ENCODE measurements at regions not wholly inside any gene's neighbourhood (a gene's known extent, or its start where the extent isn't known, plus 50 kb on each side); places are given as distances from the start of the nearest gene placed in this dataset.

DNA sequence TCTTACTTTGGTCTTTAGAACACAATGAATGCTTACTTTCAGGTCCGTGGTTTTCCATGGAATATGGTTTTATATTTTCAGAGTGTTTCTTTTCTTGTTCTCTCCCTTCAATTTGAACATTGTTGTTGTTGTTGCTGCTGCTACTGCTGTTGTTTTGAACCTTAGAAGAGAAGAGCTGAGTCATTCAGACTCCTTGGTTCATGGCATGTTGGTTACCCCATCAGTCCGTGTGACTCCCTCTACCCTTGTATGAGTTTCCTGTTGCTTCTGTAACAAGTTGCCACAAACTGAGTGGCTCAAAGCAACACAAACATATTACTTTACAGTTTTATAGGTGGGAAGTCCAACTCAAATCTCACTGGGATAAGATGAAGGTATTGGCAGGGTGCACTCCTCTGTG lies 511.0 kb downstream of the INSC start:
- no peak for DNase-seq

DNA sequence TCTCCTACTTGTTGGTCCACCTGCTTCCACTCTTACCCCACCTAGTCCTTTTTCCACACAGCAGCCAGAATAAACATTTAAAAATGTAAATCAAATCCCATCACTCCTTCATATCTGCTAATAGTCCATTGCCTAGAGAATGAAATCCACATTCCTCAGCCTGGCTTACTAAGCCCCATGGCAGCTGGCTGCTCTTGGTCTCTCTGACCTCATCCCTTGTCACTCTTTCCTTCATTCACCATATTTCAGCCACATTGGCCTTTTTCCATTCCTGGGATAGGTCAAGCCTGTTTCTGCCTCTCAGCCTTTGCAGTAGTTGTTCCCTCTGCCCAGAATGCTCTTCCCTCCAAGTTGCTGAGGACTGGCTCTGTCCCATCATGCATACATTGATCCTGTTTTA lies 512.8 kb downstream of the INSC start:
- DNase-seq = no peak

DNA sequence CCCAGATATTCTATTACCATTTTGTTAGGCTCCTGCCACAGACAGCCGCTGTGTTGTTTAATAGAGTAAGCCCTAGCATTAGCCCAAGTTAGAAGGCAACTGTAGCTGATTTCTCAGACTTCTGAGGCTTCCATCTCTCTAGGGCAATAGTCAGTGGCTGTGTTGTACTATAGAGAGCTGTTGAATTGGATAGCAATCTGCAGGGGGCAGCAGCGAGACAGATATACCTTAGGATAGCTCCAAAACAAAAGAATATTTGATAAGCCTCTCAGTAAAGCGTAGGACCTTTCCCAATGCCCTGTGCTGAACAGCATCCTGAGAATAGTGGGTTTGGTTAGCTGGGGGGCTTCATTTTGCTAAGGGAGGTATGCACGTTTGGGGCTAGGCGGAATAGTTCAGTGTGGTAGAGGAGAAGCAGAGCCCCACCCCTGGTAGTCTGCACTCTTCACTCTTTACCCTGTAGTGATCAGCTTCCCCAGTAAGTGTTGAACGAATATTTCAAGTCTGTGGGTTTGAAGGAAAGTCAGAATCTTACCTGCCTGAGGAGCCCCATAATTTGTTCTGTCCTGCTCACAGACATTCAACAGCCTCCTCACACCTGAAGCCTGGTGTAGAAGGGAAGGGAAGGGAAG lies 515.1 kb downstream of the INSC start:
- peak in 1 of 2 experiments; percentile 6 for DNase-seq

DNA sequence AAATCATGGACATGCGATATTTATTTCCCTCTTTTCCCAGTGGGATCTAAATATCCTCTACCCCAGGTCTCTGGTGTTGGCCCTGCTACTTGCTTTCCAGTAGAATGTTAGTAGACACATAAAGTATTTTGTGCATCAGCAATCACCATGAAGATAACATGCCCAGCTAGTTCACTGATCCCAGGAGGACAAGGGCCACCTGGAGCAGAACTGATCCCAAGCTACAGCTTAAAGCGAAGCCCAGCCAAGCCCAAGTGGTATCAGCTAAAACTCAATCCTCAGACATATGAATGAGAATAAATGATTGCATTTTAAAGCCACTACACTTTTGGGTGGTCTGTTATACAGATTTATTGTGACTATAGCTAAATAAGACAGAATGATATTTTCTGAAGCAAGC lies 516.2 kb downstream of the INSC start:
- DNase-seq = no peak

DNA sequence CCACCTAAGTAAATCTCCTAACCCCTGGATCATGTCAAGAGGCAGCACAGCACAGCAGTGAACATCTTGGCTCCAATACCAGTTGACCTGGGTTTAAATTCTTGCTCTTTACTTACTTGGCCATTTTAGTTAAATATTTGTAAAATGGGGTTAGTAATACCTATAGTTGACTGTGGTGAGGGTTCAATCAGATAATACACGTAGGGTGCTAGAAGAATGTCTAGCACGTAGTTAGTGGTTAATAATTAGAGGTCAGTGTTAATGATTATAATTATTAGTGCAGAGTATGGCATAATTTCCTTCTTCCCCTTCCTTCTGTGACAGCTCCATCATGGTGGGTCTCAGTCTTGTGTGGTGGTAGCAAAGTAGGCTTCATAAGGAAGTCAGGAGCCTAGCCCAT lies 520.8 kb downstream of the INSC start:
- DNase-seq = no peak

DNA sequence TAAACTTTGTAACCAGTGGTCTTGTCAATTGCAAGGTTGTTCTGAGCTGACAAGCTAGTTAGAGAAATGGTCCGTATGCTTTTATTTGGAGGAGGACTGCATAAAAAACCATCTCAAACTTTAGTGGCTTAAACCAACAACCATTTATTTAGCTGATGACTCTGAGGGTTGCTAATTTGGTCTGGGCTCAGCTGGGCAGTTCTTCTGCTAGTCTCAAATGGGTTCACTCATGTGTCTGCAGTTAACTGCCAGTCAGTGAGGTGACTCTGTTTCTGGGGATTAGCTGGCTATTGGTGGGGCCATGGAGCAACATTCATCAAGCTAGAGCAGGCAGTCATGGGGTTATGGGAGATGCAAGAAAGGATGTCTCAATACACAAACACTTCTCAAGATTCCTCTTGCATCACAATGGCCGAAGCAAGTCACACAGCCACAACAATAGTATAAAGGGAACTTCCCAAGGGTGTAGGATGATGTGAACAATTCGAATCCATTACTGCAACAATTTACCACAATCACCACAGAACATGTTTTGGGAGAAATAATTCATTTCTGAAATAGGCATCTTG lies 521.9 kb downstream of the INSC start:
- DNase-seq = no peak

DNA sequence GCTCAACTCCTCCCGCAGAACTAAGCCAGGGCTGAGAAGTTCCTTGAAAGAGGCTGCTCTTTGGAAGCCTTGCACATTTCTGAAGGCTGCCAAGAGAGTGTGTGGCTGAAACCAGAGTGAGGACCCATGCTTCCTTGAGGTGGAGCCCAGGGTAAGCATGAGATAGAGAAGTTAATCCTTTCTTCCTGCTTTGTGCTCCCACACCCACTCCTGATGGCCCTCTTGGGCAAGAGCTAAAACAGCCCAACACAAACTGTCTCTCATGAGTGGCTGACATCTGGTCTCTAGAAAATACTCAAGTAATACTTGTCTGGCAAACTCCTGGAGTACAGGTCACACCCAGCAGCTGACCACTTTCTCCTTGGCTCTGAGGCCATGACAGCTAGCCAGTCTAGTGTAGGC lies 523.7 kb downstream of the INSC start:
- DNase-seq = peak in 1 of 2 experiments; percentile 17

DNA sequence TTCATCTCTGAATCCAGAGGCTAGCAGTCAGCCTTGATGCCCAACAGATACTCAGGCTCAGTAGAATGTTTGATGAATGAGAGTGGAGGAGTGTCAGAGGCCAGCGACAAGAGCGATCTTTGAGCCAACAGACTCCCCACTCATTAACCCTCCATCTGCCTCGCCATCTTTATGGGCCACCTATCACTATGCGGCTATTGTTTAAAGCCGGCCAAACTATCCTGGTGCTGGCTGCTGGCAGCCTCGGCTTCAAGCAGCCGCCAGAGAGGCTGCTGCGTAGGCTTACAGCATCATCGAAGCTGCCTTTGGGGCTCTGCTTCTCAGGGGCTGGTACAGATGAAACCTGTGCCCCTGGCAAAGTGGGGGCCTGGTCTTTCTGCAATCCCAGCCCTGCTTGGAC lies 525.6 kb downstream of the INSC start:
- DNase-seq = peak; percentile 76 to 85

DNA sequence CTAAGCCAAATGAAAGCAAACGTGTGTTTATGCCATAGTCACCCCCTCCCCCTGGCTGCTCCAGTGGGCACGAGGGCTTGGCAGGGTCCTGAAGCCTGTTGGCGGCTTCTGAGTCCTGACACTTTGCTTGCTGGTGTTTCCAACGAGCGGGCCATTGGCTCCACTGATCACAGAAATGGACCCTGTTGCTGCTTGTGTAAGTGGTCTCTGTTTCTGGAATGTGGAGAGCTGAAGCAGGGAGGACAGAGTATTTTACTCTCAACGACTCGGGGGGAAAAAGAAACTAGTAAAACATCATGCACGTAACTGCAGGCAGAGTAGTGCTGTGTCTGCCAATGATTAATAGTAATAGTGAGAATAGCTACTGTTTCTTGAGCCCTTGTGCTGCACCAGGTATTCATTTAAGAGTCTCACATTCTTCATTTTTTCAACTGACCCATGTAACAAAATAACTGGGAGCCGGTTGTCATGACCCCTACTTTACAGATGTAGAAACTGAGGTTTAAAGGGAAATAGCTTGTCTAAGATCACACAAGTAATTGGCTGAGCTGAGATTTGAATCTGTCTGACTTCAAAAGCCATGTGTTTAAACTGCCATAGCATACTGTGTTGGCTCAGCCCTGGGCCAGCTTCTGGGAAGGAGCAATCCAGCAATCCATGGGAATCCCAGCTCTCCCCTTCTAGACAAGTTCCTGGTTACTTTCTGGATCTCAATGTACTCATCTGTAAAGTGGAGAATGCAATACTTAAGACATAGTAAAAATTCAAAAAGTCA lies 526.7 kb downstream of the INSC start:
- peak; percentile 11 to 49 for DNase-seq

DNA sequence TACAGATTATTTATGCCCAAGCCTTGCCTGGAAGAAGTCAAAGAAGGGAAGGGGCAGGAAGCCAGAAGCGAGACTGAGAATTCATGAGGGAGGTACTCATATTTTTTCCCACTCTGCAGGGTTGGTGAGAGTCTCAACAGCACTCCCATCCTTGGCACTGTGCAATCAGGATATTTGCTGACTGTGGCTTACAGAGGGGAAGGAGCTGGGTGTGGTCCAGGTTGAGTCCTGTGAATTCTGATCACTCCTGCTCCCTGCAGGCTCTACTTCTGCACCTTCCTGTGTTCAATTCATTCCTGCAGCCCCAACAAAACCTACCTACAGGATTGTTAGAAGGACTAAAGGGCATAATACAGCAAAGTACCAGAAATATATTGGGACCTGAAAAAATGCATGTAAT lies 530.5 kb downstream of the INSC start:
- DNase-seq = no peak

DNA sequence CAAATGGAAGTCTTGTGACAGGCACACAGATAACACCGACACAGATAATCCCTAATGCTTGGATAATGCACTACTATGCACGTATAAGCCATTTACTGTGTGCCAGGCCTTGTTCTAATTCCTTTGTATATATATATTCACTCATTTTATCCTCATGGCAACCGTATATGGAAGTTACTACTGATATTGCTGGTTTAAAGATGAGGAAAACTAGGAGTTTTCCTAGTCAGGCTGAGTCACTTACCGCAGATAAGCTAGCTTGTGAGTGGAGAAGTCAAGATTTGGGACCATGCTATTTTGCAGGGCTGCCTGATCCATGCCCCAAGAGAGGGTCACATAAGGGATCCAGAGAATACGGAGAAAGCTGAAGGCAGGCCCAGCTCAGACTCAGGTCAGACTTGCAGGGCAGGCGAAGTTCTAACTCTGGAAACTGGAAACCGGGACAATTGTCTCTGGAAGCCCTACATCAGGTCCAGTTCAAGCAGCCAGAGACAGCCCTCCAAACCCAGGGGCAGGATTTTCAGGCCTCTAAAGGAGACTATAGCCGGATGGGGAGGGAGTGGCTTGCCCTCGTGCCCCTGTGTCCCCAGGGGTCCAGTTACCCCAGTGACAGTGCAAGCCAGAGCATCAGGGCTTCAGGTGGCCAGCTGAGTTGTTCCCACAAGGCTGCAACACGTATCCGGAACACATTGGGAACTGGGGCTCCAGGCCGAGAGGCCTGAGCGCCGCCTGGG lies 534.8 kb downstream of the INSC start:
- no peak for DNase-seq

DNA sequence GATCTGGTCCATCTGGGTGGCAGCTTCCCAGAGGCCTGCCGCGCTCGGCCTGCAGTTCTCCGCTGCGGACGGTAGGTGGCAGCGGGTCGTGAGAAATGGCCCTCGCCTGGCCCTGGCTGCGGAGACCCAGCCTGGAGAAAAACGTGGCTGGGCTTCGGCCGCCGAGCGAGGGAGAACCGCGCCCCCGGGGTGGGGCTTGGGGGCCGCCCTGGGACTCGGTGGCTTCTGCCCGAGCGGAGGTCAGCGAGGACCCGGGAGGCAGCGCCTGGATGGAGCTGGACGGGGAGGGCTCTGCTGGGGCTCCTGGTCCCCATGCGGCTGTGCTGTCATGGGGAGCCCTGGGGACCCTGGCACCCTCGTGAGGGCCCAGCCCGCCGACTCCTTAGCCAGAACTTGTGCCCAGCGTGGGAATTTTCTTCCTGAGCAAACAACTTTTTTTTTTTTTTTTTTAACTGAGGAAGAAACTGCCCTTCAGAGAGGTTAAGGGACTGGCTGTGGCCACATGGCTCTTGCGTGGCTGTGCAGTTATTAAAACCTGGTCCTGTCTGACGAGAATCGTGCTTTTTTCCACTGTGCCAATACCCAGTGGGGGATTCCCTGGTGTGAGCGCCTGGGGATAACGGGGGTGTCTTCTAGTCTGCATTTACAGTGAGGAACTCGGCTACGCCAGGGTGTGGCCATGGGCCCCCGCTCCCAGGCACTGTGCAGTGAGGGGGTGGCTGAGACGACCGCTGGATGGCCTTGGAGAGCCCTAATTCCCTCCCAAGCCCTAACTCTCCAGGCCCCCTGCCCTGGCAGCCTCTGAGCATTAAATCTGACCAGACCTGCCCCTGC lies 535.6 kb downstream of the INSC start:
- peak; percentile 82 to 88 for DNase-seq

DNA sequence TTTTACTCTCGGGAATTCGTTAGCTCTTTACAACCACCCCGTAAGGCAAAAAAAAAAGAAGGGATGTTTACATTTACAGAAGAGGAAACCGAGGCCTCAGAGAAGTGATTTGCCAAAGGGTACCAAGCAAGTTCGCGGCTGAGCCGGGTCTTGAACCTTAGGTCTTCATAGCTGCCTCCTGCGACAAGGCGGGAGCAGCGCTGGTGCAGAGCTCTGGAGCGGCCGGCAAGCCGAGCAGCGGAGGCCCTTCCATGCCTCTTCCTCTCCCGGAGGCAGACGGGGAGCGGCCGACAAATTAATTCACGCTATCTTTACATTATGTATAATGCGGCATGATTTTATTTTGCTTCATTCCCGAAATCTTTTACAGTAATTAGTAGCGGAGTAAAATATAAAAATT lies 536.3 kb downstream of the INSC start:
- DNase-seq = no peak

DNA sequence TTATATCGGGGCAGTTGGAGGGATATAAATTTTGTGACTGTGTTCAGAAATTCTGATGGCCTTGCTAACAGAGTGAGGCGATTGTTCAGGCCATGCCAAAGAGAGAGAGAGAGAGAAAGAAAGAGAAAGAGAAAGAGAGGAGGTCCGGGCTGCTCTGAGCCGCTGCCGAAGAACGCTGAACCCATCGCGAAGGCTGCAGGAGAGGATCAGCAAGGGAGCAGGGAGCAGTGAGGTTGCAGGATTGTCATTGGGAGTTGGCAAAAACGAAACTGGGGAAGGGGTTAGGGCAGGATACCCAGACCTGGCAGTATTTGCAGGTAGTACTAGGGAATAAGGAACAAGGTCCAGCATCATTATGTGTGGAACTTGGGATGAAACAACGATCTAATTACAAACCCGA lies 537.1 kb downstream of the INSC start:
- no peak for DNase-seq

DNA sequence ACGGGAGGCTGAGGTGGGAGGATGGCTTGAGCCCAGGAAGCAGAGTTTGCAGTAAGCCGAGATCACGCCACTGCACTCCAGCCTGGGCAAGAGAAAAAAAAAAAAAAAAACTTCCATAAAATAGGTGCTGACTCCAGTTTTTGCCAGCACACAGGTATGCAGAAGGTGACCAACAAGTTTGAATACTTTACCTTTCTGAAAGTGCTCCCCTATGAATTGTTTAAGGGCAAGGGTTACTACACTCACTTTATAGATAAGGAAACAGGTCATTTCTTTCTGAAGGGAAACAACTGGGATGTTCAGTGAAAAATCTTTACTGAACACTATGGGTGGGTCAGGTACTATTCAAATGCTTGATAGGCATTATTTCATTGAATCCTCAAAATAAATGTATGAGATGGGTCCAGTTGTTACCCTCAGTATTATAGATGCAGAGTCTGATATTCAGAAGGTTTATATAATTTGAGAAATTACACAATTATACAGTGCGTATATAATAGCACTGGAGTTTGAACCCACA lies 538.5 kb downstream of the INSC start:
- no peak for DNase-seq

DNA sequence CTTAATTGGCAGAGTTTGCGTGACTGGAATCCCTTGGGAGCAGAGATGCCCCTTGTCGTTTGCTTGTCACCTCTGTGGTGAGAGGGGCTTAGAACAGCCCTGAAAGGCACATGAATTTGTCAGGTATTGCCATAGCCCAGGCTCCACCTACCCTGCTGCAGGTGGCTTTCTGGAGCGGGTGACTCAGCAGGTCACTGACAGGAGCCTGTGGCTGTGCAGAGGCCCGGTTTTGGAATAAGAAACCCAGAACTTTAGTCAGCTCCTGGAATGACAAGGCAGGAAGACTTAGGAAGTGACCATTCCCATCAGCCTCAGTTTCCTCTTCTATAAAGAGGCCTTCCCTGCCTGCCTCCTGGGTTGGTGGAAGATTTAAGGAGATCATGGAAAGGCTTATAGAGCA lies 539.7 kb downstream of the INSC start:
- DNase-seq = no peak

DNA sequence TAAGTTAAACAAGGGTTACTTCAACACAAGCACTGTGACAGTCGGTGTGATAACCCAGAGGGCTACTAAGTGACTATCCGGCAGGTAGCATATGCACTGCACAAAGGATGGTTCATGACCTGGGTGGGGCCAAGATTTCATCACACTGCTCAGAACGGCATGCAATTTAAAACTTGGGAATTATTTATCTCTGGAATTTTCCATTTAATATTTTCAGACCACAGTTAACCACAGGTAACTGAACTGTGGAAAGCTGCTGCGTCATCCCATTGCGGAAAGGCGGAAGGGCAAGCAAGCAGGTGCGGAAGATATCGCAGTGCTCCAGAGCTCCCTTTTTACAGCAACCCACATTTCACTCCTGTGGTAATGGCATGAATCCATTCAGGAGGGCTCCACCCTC lies 540.8 kb downstream of the INSC start:
- no peak for DNase-seq

DNA sequence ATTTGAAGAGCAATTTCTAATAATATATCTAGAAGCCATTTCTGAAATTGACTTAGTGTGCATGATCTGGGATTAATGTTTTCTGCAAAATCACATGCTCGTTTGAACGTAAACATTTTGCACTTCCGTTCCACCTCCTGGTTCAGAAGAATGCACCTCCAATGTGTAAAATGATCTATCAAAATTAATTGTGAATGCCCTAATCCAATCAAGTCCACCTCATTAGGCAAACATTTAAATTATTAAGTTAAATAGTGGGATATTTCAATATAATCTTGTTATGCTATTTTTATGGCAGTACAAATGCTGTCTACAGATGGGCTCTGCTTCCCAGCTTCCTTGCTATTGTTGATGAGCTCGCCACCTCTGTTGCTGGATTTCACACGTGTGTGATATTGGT lies 542.5 kb downstream of the INSC start:
- peak in 1 of 2 experiments; percentile 6 for DNase-seq

DNA sequence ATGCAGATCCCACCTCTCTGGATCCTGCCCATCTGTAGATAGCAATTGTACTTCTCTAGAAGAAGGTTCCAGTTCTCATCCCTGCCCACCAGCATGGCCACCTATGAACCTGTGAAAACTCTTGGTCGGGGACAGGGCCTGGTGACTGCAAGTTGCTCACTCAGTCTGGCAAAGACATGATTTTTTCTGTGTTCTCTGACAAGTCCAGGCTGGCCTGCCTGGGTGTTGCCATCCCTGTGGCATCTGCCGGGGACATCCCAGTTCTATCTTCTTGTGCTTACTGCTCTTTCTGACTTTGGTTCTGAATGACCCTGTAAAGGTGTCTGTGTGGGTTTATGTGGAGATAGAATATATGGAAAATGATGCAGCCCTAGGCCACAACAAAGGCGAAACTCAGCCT lies 545.8 kb downstream of the INSC start:
- DNase-seq = no peak

DNA sequence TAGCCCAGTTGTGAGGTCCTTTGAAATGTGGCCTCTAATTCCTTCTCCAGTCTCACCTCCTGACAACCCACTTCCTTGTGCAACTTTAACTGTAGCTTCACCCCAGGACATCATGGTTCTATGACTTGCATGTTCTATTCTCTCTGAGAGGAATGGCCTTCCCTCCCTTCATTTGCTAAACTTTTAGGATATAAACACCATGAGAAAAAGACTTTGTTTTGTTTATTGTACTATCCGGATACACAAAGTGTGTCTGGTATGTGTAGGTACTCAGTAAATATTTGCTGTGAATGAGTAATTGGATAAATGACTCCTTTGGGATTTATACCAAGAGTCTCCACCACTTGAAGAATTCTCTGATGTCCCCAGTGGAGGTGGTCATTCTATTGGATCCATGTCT lies 547.6 kb downstream of the INSC start:
- DNase-seq = no peak

DNA sequence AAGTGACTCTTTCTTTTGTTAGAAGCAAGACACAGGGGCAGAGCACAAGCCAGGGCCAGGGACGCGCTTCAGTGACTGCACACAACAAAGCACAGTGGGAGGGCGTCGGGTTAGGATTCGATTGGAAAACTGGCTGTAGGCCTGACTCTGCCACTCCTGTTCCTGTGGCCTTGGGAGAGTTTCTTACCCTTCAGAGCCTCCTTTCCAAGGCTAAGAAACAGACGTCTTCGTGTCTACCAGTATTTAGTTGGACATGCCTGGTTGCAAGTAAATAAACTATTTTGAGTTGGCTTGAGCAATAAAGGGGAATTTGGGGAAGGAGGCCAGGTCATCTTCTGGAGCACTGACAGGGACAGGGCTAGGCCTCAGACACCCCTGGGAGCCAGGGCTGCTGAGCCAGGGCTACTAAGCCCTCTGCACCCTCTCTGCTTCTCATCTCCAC lies 549.1 kb downstream of the INSC start:
- peak in 1 of 2 experiments; percentile 6 for DNase-seq

DNA sequence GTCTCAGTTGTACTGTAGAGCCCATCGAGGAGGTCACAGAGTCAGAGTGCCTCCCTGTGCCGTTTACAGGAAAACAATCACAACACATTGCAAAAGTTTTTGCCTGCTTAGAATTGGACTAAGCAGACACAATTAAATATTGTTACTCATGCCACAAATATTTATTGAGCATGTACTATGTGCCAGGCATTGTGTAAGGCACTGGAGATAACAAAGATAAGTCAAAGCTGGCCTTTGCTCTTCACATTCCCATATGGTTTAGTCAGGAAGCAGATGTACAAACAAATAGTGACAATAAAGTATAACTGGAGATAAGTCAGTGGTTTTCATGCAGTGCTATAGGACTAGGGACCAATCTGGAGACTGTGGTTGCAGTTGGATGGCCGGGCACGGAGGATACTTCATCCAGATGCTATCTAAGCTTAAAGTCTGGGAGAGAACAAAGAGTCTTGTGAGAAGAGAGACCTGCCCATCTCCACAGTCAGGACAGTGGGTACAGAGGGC lies 550.7 kb downstream of the INSC start:
- DNase-seq = no peak
